Fibroblast of mammary gland (primary cell): ENCODE measurements at regions not wholly inside any gene's neighbourhood (a gene's known extent, or its start where the extent isn't known, plus 50 kb on each side); places are given as distances from the start of the nearest gene placed in this dataset.

ENCODE experiments used
- DNase-seq: peaks from one replicate; pipeline ENCODE4 v3.0.0-alpha.2; 2010; ENCODE audit warnings: low read depth
- H3K4me3 ChIP-seq: 2 replicates; pipeline ENCODE4 v1.5.1; 2011; ENCODE audit warnings: low read depth, mild to moderate bottlenecking, low read length, moderate library complexity; ENCODE audit not compliant: control insufficient read depth
- CTCF ChIP-seq: conservative IDR thresholded peaks from 2 replicates; pipeline ENCODE4 v1.5.1; 2011; ENCODE audit warnings: low read depth, low read length, inconsistent platforms; ENCODE audit not compliant: control insufficient read depth, insufficient read depth

GRCh38 chr9:117787746-117788145, 83.5 kb downstream of the TLR4 start:
- no peak for TF ChIP-seq CTCF
- no peak for DNase-seq
- H3K4me3 ChIP-seq: no peak overlapping the region

GRCh38 chr9:117795271-117795670, 91.1 kb downstream of the TLR4 start:
- no peak for DNase-seq
- no peak overlapping the region for H3K4me3 ChIP-seq
- TF ChIP-seq CTCF: no peak

- no peak for TF ChIP-seq CTCF
- peak; percentile 76 for DNase-seq
- no peak overlapping the region for H3K4me3 ChIP-seq
These were observed 92.5 kb downstream of the TLR4 start for GRCh38 chr9:117796681-117797080.

- TF ChIP-seq CTCF: no peak
- no peak for DNase-seq
- no peak overlapping the region for H3K4me3 ChIP-seq
These were observed 96.2 kb downstream of the TLR4 start for GRCh38 chr9:117800389-117800788.

- H3K4me3 ChIP-seq: no peak overlapping the region
- DNase-seq: no peak
- TF ChIP-seq CTCF: no peak
These were observed 105.5 kb downstream of the TLR4 start for GRCh38 chr9:117809751-117810150.

GRCh38 chr9:117815315-117815714, 111.1 kb downstream of the TLR4 start:
- H3K4me3 ChIP-seq: no peak overlapping the region
- TF ChIP-seq CTCF: no peak
- no peak for DNase-seq

GRCh38 chr9:117815948-117816347, 111.7 kb downstream of the TLR4 start:
- no peak overlapping the region for H3K4me3 ChIP-seq
- no peak for DNase-seq
- TF ChIP-seq CTCF: no peak
